Kidney epithelial cell (primary cell): ENCODE measurements at regions not wholly inside any gene's neighbourhood (a gene's known extent, or its start where the extent isn't known, plus 50 kb on each side); places are given as distances from the start of the nearest gene placed in this dataset.

Source experiments
- DNase-seq: peaks from one replicate; pipeline ENCODE4 v3.0.0-alpha.2; 2010; ENCODE audit warnings: low read depth
- H3K27me3 ChIP-seq: 2 replicates; pipeline ENCODE4 v1.6.0; 2011; ENCODE audit warnings: low read length; ENCODE audit not compliant: control insufficient read depth, insufficient read depth
- H3K36me3 ChIP-seq: 2 replicates; pipeline ENCODE4 v1.5.1; 2011; ENCODE audit warnings: low read length; ENCODE audit not compliant: control insufficient read depth, insufficient read depth
- H3K4me3 ChIP-seq: 2 replicates; pipeline ENCODE4 v1.5.1; 2011; ENCODE audit warnings: low read depth, mild to moderate bottlenecking, control low read depth, low read length
- TF ChIP-seq, protein P1 (sequence below): IDR thresholded peaks from 2 replicates; pipeline ENCODE4 v1.5.1; 2011; ENCODE audit warnings: mild to moderate bottlenecking, moderate library complexity, low read length, control low read depth, inconsistent platforms; ENCODE audit not compliant: insufficient read depth, poor library complexity, severe bottlenecking

- no peaks in the 10 kb centered on the region for H3K27me3 ChIP-seq
- no peak overlapping the region for H3K4me3 ChIP-seq
These were observed 59.5 kb upstream of the TOMM7 start for GRCh38 chr7:22882106-22882505.

DNA sequence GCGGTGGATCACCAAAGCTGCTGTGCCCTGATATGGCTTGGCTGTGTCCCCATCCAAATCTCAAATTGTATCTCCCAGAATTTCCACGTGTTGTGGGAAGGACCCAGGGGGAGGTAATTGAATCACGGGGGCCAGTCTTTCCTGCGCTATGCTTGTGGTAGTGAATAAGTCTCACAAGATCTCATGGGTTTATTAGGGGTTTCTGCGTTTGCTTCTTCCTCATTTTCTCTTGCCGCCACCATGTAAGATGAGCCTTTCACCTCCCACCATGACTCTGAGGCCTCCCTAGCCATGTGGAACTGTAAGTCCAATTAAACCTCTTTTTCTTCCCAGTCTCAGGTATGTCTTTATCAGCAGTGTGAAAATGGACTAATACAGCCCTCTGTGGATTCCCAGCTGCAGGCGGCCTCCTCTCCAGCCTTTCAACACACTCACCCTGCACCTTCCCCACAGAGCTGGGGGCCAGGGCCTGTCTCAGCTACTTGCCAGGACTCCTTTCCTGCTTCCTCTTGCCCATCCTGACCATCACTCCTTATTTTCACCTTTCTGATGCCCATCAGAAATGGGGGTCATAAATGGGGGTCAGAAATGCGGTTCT, 57.2 kb upstream of the TOMM7 start:
- Histone ChIP-seq H3K4me3 (no peak overlapping the region), H3K36me3 (no peaks in the 10 kb centered on the region), H3K27me3 (no peaks in the 10 kb centered on the region)
- no peak for DNase-seq
- TF ChIP-seq, protein P1, sequence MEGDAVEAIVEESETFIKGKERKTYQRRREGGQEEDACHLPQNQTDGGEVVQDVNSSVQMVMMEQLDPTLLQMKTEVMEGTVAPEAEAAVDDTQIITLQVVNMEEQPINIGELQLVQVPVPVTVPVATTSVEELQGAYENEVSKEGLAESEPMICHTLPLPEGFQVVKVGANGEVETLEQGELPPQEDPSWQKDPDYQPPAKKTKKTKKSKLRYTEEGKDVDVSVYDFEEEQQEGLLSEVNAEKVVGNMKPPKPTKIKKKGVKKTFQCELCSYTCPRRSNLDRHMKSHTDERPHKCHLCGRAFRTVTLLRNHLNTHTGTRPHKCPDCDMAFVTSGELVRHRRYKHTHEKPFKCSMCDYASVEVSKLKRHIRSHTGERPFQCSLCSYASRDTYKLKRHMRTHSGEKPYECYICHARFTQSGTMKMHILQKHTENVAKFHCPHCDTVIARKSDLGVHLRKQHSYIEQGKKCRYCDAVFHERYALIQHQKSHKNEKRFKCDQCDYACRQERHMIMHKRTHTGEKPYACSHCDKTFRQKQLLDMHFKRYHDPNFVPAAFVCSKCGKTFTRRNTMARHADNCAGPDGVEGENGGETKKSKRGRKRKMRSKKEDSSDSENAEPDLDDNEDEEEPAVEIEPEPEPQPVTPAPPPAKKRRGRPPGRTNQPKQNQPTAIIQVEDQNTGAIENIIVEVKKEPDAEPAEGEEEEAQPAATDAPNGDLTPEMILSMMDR: no peak

More at GRCh38 chr7:22882106-22882505, 59.5 kb upstream of the TOMM7 start:
- no peak for DNase-seq
- no peaks in the 10 kb centered on the region for H3K36me3 ChIP-seq
- TF ChIP-seq, protein P1: no peak

DNA sequence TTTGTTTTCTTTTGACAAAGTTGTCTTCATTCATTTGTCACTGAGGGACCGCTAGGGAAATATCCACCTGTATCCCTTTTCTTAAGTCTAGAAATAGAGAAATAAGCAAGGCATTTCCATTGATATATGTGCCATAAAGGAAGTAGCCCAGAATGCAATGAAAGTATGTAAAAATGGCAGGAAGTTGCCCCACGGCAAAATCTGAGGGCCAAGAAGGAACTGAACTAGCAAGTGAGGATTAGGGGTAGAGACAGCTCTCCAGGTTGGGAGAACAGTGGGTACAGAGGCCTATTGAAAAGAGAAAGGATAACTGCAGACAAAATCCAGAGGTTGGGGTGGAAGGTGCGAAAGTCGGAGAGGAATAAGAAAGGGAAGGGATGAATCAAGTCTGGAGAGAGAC, 56.6 kb upstream of the TOMM7 start:
- DNase-seq: no peak
- TF ChIP-seq, protein P1: no peak
- Histone ChIP-seq H3K36me3 (no peaks in the 10 kb centered on the region), H3K4me3 (no peak overlapping the region), H3K27me3 (no peaks in the 10 kb centered on the region)

DNA sequence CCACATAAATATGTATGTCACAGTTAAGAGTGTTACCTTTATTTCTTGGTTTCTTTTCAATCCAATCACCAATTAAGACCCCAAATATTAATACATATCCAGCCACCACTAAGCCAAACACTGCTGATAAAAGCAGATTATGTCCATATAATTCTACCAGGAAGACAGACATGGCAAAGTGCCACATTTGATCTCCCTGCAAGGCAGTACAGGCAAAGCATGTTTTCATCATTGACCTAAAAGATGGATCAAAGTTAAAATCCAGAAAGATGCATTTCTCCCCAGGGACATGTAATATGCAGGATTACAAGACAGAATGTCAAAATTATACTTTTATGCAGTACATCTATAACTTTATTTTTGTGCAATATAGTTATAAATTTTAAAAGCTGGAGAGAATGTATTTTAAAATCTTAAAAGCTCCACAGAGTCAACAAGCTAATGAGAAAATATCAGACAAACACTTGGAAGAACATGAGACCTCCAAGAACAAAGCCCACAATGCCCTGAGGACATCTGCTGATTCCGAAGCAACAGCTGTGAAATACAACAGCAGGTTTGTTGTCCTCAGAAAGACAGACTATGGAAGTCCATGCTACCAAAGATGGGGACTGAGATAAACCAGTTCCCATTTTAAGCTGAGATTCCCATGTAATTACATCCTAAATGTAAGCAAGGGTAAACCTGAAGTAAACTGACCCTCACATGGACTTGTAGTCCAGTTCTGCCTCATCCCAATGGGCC, 54.5 kb upstream of the TOMM7 start:
- no peaks in the 10 kb centered on the region for H3K27me3 ChIP-seq
- TF ChIP-seq, protein P1: no peak
- H3K36me3 ChIP-seq: no peaks in the 10 kb centered on the region
- no peak overlapping the region for H3K4me3 ChIP-seq
- no peak for DNase-seq

- TF ChIP-seq, protein P1: no peak
- no peak for DNase-seq
- H3K36me3 ChIP-seq: no peaks in the 10 kb centered on the region
These were observed 52.8 kb upstream of the TOMM7 start for GRCh38 chr7:22875470-22875869.

More at GRCh38 chr7:22875470-22875869, 52.8 kb upstream of the TOMM7 start:
- no peaks in the 10 kb centered on the region for H3K27me3 ChIP-seq
- no peak overlapping the region for H3K4me3 ChIP-seq
